ENCODE measurements at regions not wholly inside any gene's neighbourhood (a gene's known extent, or its start where the extent isn't known, plus 50 kb on each side); places are given as distances from the start of the nearest gene placed in this dataset.
A peak's percentile ranks its signal among the peaks of the same experiment; 100 is the strongest.
"Not testable (repeated sequence)": the region's sequence is repeated elsewhere in the genome, so short reads cannot be mapped to it uniquely, and the experiment has no call there.

DNA sequence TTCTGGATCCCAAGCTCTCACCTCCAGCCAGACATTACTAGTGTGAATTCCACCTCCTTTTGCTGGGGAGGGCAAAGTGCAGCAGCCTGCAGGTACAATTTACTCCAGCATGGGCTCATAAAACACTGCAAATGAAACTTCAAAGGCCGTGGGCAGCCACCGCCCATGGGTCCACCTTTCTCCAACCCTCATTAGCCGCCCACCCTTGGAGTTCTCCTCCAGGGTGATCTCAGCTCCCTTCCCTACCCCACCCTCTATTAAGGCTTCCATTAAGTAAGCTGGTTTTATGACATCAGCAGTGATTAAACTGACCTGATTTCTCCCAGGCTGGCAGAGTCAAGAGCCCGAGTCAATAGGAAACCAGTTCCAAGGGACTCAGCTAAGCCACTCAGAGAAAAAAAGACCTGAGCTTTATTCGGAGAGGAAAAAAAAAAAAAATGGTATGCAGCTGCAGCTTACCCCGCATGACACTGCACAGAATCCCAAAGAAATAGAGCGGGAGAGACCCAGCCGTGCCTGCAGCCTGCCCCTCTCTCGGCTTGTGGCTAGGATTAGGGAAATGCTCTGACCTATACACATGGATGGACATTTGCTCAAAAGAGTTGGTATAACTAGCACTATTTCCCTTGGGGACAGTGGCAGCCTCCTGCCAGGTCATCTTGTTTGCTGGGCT lies 319.6 kb downstream of the PTTG2 start:
- DNase-seq = peak; percentile 34

DNA sequence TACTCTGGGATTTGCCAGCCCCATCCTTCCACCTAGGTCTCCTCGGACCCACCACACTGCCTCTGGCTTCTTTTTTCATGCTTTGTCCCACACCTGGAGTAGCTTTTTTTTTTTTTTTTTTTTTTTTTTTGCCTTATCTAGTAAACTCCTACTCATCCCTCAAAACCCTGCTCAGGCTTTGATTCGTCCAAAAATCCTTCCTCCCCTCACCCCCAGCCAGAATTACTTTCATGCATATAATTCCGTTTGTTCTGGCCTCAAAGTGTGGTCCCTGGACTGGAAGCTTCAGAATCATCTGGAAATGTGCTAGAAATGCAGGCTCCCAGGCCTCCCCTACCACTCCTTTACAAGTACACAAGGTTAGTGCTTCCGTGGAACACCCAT lies 320.1 kb downstream of the PTTG2 start:
- no peak for DNase-seq

DNA sequence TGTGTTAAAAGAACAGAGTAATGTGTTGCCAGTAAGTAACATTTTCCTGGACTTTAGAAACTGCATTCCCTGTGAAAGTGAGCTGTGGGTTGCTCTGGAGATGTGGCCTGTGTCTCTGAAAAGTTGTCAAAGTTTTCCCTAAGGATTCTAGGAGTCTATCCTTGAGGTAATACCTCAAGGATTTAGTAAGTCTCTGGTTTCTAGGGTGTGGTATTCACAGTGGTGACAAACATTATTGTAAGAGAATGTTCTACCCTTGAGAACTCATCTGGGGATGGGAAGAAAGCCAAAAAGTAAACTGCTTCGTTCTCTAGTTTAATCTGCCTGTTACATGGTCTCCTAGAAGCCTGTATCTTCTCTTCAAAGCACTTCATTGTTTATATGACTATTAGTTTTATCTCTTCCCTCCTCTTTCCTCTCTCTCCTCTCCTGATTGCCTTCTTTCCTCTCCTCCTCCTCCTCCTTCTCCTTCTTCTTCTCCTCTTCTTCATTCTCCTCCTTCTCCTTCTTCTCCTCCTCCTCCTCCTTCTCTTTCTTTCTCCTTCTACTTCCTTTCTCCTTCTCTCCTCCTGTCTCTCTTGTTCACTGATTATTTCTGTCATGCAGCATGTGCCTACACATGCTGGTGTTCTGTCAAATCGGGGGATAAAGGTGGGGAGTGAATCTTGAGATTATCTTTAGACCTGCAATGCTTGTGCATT lies 321.3 kb downstream of the PTTG2 start:
- DNase-seq = no peak

DNA sequence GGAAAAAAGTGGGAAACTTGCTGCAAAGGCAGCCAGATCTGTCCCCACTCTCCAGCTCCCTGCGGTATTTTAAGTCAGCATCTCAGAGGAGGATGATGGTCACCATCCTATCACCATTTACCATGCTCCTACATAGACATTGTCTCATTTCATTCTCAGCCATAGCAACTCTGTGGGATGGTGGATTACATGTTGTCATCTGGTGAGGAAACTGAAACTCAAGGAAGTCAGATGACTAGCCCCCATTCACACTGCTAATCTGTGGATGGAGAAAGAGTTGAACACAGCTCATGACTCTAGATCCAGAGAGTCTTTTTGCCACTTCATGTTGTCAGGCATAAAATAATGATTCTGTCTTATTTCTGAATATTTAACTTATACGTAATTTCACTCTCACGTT lies 323.5 kb downstream of the PTTG2 start:
- no peak for DNase-seq

DNA sequence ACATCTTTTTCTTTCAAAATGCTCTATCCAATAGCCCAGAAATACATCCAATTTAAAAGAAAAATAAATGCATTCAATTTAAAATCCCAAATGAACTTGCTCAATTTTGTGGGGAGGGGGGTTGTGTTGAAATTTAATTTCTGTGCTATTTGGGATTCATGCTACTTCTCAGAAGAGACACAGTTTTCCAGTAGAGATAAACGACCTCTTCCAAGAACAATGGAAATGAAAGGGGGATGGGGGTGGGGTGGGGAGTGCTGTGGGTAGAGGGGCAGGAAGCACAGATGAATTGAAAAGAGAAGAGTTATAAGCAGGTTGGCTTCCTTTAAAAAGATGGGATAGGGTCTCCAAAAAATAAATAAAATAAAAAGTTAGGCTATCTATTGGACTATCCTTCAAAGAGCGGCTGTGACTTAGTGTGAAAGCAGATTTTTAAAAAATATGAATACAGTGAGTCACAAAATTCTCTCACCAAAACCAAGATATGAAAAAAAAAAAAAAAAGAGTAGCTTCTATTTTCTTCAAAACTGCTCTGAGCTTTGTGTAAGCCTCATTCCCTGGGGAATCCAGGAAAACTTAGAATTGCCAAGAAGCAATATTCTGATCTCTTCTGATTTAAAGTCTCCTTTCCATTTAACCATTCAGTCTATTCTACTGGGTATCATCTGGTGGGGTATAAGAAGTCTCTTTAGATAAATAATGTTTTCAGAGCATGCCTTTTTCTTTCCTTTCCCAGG lies 324.3 kb downstream of the PTTG2 start:
- DNase-seq = no peak

DNA sequence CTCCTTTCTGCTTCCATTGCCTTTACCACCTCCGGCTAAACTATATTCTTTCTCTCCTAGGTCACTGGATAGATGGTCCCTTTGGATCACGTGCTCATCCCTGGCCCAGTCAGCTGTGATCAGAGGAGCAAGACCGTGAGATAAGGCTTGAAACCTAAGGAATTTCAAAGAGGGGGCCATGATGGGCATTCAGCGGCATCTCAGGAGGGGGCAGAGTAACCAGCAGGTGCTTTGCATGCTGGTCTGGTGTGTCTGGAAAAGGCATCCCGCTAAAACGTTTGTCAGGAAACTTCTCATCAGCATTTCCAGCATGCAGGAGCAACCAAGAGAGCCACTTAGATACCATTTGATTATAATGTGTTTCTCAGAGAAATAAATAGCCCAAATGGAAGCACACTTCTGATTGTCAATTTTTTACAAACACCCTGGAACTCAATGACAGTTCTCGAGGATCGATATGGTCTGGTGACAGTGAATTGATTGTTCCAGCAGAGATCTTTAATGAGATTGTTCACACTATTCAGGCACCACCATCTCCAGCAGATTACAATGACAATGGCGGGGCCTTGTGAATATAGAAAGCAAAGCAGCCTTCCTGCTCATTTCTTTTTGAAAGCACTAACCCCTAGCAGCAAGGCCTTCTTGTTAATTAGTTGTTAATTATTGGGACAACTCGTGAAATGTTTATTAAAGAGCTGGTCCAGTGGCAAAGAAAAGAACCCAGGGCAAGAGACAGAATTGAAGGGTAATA lies 327.1 kb downstream of the PTTG2 start:
- peak; percentile 40 for DNase-seq

DNA sequence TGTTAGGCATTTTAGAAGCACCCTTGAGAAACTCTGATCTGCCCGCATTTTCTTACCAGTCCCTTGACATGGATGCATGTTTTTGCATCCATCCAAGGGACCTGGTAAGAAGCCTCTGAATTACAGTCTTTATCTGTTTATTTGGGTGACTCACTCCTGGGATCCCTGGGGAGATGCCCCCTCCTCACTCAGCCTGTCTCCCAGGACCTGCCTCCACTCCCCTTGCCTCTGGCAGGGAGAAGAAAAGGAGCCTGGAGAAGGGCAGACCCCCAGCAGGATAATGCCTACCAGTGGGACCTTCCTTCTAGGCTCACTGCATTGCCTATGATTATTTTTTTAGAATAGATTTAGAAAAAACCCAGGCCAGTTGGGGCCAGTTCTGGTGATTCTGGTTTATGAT lies 329.4 kb downstream of the PTTG2 start:
- no peak for DNase-seq

DNA sequence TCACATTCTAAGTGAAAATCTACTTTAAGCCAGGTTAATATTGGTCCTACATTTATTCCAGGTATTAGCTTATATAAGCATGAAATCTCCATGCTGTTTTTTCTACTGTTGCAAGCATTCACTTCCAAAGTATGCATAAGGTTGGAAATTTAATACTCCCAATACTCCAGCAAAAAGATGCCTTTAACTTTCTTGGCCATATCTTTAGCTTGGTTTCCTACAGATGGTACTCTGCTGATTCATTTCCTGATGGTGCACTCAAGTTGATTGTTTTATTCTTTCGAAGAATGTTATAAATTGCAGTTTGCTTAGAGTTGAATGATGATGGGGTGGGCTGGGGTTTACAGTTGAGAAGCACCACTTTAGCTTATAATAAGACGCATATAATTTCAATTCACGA lies 330.2 kb downstream of the PTTG2 start:
- no peak for DNase-seq

DNA sequence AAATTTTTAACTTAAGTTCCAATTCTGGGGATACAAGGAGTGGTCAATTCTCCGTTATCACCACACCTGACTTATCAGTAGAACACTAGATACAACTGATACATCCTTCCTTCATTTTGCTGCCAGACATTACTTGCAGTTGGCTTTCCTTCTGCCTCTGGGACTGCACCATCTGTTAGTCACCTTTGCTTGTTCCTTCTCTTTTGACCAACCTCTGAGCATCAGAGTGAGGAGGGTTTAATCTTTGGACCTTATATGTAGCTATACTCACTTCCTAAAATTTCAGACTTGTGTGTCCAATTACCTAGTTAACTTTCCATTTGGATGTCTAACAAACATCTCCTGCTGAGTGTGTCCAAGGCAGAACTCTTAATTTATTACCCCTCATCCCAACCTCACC lies 330.7 kb downstream of the PTTG2 start:
- no peak for DNase-seq

DNA sequence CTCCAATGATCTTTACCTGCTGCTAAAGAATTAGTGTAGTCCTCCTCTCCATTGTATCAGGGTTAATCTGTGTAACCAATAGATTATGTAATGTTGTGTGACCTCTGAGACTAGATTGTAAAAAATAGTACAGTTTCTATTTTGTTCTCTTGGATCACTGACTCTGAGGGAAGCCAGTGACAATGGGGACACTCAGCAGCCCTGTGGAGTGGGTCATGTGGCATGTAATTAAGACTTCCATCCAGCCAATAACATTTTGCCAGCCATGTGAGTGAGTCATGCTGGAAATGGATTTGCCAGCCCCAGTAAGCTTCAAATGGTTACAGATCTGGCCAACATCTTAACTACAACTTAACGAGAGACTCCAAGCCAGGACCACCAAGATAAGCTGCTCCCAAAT lies 332.3 kb downstream of the PTTG2 start:
- no peak for DNase-seq

DNA sequence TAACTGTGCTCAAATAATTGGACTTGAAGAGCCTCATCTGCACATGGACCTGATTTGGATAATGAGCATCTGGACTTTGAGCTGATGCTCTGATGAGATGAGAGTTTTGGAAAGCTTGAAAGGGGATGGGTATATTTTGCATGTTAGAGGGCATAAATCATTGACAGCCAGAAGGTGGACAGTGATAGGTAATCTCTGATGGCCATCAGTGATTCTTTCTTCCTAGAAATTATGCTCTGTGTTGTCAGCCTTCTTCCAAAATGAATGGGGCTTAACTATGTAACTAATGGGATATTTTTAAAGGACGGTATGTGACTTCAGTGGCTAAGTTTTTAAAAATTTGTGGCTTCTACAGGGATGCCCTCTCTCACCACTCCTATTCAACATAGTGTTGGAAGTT lies 334.0 kb downstream of the PTTG2 start:
- no peak for DNase-seq

DNA sequence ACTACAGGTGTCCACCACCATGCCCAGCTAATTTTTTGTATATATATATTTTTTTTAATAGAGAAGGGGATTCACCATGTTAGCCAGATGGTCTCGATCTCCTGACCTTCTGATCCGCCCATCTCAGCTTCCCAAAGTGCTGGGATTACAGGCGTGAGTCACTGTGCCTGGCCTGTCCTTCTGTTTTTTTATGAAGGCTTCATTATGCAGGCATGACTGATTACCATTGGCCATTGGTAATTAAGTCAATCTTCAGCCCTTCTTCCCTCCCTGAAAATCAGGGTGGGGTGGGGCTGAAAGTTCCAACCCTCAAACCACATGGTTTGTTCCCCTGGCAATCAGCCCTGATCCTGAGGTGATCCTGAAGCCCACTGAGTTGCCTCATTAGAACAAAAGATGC lies 336.9 kb downstream of the PTTG2 start:
- no peak for DNase-seq

DNA sequence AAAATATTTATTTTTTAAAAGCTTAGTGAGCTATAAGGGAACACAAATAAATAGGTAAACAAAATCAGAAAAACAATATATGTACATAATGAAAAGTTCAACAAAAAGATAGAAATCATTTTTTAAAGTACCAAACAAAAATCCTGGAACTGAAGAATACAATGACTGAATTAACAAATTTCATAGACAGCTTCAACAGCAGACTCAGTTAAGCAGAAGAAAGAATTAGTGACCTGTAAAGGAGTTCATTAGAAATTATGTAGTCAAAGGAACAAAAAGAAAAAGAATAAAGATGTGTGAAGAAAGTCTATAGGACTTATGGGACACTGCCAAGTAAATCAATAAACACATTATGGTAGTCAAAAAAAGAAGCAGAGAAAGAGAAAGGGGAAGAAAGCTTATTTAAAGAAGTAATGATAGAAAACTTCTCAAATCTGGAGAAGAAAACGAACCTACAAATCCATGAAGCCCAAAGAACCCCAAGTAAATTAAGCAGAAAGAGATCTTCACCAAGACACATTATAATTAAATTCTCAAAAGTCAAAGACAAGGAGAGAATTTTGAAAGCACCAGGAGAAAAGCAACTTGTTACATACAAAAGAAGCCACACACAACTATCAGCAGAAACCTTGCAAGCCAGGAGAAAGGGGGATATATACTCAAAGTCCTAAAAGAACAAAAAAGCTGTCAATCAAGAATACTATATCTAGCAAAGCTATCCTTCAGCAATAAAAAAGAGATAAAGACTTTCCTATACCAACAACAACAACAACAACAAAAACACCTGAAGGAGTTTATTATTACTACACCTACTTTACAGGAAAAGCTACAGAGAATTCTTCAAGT lies 338.9 kb downstream of the PTTG2 start:
- no peak for DNase-seq

DNA sequence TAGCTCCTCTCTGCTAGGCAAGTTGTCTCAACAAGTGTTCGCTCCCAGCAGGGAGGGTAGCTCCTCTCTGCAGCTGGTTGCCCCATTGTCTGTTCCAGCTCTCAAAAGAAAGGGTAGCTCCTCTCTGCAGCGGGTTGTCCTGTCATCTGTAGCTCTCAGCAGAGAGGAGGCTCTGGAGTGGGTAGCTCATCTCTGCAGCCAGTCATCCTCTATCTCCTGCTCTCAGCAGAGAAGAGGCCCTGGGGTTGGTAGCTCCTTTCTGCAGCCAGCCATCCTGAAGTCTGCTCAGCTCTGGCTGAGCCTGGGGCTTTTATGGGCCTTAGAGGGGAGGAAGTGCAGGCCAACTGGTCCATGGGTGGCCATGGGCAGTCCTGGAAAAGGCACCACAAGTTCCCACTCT lies 342.7 kb downstream of the PTTG2 start:
- no peak for DNase-seq

DNA sequence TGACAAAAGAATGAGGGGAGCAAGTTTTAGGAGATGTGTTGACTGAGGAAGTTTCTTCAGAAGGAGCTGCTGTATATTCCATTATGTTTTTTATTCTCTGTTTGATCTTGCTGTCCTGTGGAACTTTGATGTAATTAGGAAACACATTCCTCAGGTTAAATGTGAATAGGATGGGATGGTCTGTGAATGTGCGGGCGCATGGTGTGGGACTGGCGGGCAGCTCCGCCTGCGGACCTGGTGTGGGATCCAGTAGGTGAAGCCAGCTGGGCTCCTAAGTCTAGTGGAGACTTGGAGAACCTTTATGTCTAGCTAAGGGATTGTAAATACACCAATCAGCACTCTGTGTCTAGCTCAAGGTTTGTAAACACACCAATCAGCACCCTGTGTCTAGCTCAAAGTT lies 344.3 kb downstream of the PTTG2 start:
- DNase-seq = not testable (repeated sequence)

DNA sequence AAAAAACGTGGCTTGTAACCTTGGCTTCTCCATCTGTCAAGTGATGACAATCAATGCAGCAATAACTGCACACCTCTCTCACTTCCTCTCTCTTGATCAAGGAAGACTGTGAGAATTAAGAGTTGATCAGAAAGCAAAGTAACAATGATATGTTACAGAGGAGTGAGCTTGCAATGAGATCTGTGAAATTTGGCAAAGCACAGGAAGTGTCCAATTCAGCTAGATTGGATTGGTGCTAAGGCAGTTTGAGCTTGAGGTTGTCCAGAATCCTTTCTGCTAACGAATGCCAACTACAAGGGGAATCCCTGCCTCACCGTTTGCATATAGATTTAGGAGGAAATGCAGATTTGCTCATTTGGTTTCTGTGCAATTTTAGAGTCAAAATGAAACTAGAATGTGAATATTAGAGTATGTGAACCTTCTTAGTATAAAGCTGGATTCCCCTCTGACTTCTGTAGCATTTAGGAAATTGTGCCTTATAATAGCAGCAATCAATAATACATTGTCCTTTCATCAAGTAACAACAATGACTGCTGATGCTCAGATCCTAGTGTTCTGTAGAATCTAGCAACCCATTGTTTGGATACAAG lies 346.4 kb downstream of the PTTG2 start:
- DNase-seq = no peak

DNA sequence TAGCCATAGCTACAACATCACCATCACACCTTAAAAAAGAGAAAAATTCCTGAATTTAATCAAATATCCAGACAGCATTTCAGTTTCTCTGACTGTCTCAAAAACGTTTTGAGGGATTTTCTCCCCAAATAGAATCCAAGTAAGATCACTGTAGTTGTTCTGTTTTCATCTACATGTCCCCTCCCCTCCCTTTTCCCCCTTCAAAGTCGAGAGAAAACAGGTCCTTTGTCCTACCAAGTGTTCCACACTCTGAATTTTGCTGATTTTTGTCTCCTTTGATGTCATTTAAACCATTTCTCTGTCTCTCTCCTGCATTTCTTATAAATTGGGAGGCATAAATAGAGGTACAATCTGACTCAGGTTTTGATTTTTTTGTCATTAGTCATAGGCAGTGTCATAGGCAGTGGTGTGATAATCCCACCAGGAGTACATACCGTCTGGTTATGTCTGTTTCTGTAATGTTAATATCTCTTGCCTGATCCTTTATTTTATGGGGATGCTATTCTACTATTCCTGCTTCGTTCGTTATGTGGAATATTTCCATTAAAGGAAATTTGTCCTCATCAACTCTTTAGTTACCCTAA lies 348.6 kb downstream of the PTTG2 start:
- no peak for DNase-seq

DNA sequence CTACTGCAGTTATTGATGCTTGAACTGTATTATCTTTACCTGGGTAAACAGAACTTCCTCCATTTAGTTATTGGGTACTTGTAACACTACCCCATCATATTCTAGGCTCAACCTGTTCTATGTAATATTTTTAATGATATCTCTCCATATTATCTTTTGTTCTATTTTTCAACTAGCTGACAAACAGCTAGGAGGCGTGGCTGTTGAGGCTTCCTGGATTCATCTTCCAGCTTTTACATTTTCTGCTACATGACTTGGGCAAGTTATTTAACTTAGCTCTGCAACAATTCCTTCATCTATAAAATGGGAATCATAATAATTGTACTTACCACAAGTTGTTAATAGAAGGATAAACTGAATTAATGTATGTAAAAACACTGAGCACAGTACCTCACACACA lies 349.3 kb downstream of the PTTG2 start:
- DNase-seq = no peak

DNA sequence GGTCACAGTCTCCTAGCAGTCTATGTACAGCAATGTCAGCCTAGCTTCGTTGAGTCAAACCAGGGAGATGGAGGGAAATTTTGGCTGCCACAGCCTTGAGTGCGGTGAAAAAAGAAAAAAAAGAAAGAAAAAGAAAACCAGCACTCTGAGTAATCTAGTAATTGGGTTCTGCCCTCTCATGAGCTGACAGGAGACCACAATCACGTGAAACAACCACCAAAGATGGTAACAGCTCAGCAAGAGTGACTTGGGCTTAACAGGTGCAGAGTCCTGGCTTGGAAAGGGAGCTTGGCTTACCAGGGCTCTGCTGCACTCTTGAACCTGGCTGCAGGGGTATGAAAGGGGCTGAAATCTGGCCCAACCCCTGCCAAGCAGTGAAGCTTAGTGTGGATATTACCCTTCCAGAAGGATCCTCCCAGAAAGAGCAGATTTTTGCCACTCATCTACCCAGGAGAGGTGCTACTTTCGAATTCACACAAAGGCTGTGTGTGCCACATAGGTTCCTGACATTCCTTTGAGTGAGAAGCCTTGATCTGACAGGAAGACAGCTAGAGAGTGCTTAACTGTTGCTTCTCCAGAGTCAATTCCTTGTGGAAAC lies 350.3 kb downstream of the PTTG2 start:
- DNase-seq = no peak

DNA sequence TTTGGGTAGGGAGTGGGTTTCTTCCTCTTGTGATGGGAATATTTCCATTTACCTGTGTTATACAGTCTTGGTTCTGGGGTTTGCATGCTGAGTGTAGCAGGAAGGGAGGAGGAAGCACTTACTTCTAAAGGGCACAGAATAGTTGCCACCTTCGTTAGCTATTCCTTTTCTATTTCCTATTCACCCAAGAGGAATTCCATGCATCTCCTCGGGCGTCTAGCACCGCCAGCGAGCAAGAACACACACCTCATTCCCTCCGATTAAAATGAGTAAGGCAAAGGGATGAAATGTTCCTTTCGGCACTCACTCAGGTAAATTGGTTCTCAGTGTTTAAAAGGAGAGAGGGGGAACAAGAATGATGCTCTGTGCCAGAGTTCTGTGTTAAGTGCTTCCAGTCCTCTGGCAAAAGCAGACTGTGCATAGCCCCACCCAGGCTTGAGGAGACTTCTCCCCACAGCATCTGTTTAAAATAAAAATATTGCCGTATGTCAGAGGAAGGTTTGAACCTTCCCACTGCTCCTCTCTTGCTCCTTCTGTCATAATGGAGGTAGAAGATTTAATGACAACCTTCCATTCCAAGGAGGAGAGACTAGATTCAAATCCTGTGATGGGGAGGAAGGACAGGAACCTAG lies 351.4 kb downstream of the PTTG2 start:
- no peak for DNase-seq

DNA sequence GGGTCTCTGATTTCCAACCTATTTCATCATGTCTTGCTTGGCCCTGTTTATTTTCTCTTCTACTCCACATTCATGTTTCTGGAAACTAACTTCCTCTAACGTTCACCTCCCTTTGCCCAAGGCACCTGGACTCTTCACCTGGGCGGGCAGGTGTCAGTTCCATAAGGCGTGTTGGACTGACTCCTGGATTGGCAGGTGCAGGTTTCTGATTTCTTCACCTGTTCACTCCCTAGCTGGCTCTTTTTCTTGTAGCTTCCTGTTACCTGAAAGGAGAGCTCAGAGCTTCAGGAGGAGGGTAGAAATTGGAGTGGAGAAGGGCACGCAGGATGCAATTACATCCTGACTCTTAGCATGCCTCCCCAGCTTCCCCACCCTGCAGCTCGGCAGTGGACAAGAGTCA lies 350.8 kb upstream of the KLF3 start:
- no peak for DNase-seq
